ENCODE measurements at regions not wholly inside any gene's neighbourhood (a gene's known extent, or its start where the extent isn't known, plus 50 kb on each side); places are given as distances from the start of the nearest gene placed in this dataset.

DNA sequence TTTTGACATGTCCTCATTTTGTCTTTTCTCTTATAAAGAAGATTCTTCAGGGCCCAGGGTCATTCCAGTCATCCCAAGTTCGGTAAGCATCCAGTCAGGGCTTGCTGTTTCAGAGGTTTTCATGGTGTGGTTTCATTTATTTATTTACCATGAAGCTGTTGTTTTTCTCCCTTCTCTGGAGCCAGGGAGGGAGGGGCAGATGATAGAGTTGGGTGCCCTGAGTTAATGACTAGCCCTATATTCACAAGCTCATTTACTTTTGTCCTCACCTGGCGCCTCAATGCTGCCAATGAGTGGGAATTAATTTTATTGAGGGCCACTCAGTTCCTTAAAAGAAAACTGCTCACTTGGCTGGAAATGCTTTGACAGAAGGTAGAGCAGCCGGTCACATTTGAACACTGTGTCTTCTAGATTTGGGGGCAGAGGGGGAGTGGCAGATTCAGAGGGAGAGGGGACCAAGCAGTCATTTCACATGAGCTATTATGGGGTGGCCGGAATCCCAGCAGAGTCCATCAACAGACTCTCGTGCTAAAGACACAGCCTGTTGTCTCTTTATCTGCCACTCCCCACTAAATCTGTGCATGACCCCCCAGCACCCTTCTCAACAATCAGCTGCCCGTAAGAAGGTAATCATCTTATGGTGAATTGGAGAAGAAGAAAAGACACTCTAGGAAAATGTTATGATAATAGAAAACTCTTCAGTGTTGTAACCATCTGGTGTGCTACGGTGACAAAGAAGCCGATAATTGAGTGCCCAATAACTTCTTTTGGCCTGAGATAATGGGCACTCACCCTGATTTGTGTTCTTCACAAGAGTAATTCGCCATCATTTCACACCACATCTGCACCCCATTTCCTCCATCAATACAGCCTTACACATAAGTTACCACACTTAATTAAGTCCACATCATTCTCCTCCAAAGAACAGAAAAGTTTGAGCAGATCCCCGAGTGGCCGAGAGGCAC, 573.5 kb upstream of the JAG1 start:
- H3K4me1 ChIP-seq (ENCODE audit: insufficient read depth, low read length): peaks cover 13% of the 10 kb centered on the region; the same call in 1 of the 2 replicates
- no peaks in the 10 kb centered on the region for H3K36me3 ChIP-seq (ENCODE audit: insufficient read depth, low read length)
- H3K9ac ChIP-seq (ENCODE audit: low read depth, low read length): no peak overlapping the region
- H3K9me3 ChIP-seq (ENCODE audit: control insufficient read depth, insufficient read depth, low read length): no peaks in the 10 kb centered on the region

DNA sequence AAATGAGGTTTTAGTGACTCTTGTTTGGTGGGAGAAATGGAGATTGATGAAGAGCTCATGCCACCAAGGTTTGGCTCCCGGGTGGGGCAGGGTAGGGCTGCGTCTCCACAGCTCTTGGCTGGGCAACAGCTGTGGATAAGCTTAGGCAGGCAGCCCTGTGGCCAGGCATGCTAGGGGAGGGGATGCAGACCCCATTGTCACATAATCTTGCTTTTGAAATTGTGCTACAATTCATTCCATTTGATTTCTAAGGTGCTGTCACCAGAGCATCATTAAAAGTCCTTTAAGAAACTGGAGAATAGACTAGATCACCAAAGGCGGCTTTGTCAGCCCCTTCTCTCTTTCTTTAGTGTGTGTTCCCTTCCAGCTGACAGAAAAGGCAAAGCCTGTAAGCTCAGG, 574.2 kb upstream of the JAG1 start:
- H3K9ac ChIP-seq (ENCODE audit: low read depth, low read length): no peak overlapping the region
- H3K36me3 ChIP-seq (ENCODE audit: insufficient read depth, low read length): no peaks in the 10 kb centered on the region
- H3K9me3 ChIP-seq (ENCODE audit: control insufficient read depth, insufficient read depth, low read length): no peaks in the 10 kb centered on the region

DNA sequence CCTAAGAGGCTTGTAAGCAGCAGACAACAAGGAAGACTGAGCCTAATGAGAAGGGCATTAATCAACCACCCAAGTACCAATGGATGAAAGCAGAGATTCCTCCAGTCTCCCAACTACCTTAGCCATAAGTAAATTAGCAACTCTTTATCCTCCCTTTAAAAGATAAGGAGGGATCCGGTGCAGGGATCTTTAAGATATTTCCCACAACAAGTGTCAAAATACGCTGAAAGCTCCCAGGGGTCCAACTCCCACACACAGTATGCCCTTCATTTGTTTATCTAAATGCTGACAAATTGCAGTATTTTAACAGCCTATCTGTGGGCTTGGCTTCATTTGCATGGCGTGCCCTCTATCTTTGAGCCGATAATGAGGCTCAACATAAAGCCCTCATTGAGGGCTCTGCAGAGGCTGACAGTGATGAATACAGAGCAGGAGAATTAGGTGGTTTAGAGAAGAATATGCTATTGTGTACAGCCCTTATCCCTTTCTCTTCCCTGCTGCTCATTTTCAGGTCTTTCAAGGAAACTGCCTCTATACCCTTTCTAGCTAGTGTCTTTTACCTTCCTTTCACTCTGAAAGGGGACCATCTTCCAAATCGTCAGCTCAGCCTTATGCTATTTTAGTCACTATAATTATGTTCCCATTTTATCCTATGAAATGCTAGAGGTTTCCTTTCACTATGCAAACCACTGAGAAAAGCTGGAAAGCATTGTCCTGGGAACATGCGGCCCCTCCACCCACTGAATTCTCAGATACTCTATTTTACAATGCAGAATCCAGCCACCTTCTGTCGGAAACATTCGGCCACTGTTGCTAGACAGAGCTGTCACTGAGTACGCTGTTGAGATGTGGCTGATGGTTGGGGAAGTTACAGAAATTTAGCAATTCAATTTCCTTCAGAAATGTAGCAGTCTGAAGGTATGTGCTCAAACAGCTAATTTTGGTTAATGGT, 575.2 kb upstream of the JAG1 start:
- Histone ChIP-seq H3K36me3 (ENCODE audit: insufficient read depth, low read length) (no peaks in the 10 kb centered on the region), H3K4me1 (ENCODE audit: insufficient read depth, low read length) (peaks cover 13% of the 10 kb centered on the region; the same call in 1 of the 2 replicates), H3K9me3 (ENCODE audit: control insufficient read depth, insufficient read depth, low read length) (peaks cover 4% of the 10 kb centered on the region; the same call in 1 of the 2 replicates), H3K9ac (ENCODE audit: low read depth, low read length) (no peak overlapping the region)

More for the DNA sequence above, 574.2 kb upstream of the JAG1 start:
- peaks cover 13% of the 10 kb centered on the region; the same call in 1 of the 2 replicates for H3K4me1 ChIP-seq (ENCODE audit: insufficient read depth, low read length)

DNA sequence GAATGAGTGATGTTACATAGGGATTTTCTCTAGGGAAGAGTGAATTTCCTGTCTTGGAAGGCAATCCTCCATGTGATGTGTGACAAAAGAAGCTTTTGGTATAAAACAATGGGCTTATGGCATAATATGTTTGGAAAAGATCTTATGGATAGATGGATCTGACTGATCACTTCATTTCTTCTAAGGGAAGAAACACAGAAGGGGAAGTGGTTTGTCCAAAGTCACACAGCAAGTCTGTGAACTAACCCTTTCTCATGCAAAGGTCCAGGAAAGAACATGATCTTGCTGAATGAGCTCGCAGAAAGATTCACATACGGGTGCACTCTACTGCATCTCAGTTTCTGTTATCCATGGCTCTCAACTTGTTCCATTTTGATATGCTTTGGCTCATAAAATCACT, 575.9 kb upstream of the JAG1 start:
- Histone ChIP-seq H3K36me3 (ENCODE audit: insufficient read depth, low read length) (no peaks in the 10 kb centered on the region), H3K9me3 (ENCODE audit: control insufficient read depth, insufficient read depth, low read length) (peaks cover 6% of the 10 kb centered on the region; the same call in 1 of the 2 replicates), H3K9ac (ENCODE audit: low read depth, low read length) (no peak overlapping the region), H3K4me1 (ENCODE audit: insufficient read depth, low read length) (peaks cover 13% of the 10 kb centered on the region; the same call in 1 of the 2 replicates)

DNA sequence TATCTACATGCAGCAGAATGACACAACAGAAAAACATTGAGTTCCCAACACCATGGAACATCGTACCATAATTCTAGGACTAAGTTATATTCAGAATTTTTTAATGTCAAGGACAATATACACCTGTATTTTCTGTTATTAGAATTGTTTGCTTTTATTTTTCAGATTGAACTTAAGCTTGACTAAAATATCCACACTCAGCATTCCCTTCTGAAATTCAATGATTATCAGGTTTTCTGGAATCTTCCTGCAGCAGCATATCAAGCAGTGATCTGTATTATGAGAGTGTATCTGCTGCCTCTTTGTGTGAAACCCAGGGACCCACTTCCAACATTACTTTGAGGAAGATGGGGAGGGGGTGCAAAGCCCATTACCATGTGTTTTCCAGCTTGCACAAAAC, 578.6 kb upstream of the JAG1 start:
- H3K4me1 ChIP-seq (ENCODE audit: insufficient read depth, low read length): peaks cover 13% of the 10 kb centered on the region; the same call in 1 of the 2 replicates
- H3K9me3 ChIP-seq (ENCODE audit: control insufficient read depth, insufficient read depth, low read length): peaks cover 11% of the 10 kb centered on the region
- H3K36me3 ChIP-seq (ENCODE audit: insufficient read depth, low read length): no peaks in the 10 kb centered on the region
- no peak overlapping the region for H3K9ac ChIP-seq (ENCODE audit: low read depth, low read length)

DNA sequence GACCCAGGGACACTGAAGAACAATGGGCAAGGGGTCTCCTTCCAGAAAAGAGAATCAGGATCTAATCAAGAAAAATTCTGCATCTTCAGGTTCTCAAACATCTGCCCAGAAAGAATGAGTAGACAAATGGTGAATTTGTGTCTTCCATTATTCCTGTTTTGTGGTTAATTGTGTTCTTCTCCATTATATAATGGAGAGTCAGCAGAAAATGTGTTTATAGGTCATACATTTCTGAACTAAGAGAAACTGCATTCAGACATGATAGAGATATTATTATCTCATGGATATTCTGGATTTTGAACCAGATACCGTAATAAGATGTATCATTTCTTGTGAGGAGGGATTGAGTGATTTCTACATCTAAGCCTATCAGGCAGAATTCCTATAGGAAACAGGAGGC, 581.7 kb upstream of the JAG1 start:
- H3K9me3 ChIP-seq (ENCODE audit: control insufficient read depth, insufficient read depth, low read length): peaks cover 11% of the 10 kb centered on the region
- no peaks in the 10 kb centered on the region for H3K36me3 ChIP-seq (ENCODE audit: insufficient read depth, low read length)
- no peaks in the 10 kb centered on the region for H3K4me1 ChIP-seq (ENCODE audit: insufficient read depth, low read length)
- H3K9ac ChIP-seq (ENCODE audit: low read depth, low read length): no peak overlapping the region

- Histone ChIP-seq H3K9ac (ENCODE audit: low read depth, low read length) (no peak overlapping the region), H3K36me3 (ENCODE audit: insufficient read depth, low read length) (no peaks in the 10 kb centered on the region), H3K9me3 (ENCODE audit: control insufficient read depth, insufficient read depth, low read length) (peaks cover 11% of the 10 kb centered on the region), H3K4me1 (ENCODE audit: insufficient read depth, low read length) (no peaks in the 10 kb centered on the region)
Measured at GRCh38 chr20:11255860-11256259, 582.1 kb upstream of the JAG1 start.

- no peaks in the 10 kb centered on the region for H3K4me1 ChIP-seq (ENCODE audit: insufficient read depth, low read length)
- no peak overlapping the region for H3K9ac ChIP-seq (ENCODE audit: low read depth, low read length)
- no peaks in the 10 kb centered on the region for H3K36me3 ChIP-seq (ENCODE audit: insufficient read depth, low read length)
- H3K9me3 ChIP-seq (ENCODE audit: control insufficient read depth, insufficient read depth, low read length): no peaks in the 10 kb centered on the region
Measured at GRCh38 chr20:11260611-11261010, 586.8 kb upstream of the JAG1 start.

DNA sequence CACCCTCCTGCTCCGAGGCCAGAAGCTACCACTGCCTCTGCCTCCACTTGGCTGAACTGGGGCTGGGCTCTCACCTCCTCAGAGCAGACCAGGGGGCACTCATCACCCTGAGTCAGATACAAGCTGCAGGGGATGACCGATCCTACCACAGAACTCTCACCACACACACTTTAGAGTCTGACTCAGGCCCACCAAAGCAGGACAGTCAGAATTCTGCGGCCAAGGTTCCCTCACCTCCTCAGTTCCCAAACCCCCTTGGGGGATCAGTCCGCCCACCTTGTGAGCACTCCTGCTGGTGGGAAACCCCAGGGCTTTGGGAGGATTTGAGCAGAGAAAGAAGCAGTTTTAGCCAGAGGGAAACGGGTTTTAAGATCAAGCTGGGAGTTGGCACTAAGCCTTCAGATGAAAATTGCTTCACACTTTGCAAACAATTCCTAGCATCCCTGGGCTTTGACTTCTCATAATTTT, 587.8 kb upstream of the JAG1 start:
- H3K9ac ChIP-seq (ENCODE audit: low read depth, low read length): no peak overlapping the region
- H3K4me1 ChIP-seq (ENCODE audit: insufficient read depth, low read length): peaks cover 4% of the 10 kb centered on the region; the same call in 1 of the 2 replicates
- H3K36me3 ChIP-seq (ENCODE audit: insufficient read depth, low read length): no peaks in the 10 kb centered on the region
- no peaks in the 10 kb centered on the region for H3K9me3 ChIP-seq (ENCODE audit: control insufficient read depth, insufficient read depth, low read length)

DNA sequence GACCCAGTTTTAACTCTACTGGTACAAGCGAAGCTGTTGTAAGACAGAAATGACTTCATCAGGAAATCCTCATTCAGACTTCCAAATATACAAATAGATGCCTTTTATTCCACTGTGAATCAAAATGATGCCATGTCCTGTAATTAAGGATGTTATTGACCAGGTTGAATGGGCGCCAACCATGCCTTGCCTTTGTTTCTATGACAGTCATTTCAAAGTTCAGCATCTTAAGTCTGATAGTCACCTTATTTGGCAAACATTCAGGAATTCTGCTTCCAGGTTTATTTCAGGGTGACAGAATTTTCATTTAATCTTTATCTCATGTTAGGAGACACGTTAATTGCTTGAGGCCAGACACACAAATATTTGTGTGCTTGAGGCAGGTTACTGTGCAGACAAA, 592.8 kb upstream of the JAG1 start:
- Histone ChIP-seq H3K9ac (ENCODE audit: low read depth, low read length) (no peak overlapping the region), H3K4me1 (ENCODE audit: insufficient read depth, low read length) (peaks cover 30% of the 10 kb centered on the region), H3K9me3 (ENCODE audit: control insufficient read depth, insufficient read depth, low read length) (no peaks in the 10 kb centered on the region)

GRCh38 chr20:11267131-11267761, 593.4 kb upstream of the JAG1 start:
- Histone ChIP-seq H3K4me1 (ENCODE audit: insufficient read depth, low read length) (peaks cover 37% of the 10 kb centered on the region), H3K9me3 (ENCODE audit: control insufficient read depth, insufficient read depth, low read length) (no peaks in the 10 kb centered on the region), H3K9ac (ENCODE audit: low read depth, low read length) (no peak overlapping the region; the same call in 1 of the 2 replicates), H3K36me3 (ENCODE audit: insufficient read depth, low read length) (no peaks in the 10 kb centered on the region)

More for the DNA sequence above, 592.8 kb upstream of the JAG1 start:
- no peaks in the 10 kb centered on the region for H3K36me3 ChIP-seq (ENCODE audit: insufficient read depth, low read length)

DNA sequence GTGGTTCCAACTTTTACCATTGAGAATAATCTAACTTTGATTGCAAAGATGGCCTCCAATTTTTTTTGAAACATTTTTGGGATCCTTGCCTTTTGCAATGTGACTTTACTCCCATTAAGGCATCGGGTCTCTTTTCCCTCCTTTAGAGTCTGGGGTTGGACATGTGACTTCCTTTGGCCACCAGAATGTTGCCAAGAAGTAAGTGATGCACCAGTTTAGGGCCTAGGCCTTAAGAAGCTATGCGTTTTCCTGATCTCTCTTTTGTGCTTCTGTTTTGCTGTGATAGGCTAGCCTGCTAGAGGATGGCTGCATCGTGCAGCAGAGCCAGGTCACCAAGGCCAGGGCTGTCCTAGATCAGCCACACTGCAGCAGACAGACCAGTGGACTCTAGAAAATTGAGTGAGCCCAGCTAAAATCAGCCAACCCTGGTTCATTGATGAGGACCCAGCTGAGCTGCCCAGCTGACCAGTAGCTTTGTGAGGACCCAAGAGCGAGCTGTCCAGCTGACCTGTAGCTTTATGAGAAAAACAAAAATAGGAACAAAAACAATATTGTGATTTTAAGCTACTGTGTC, 594.0 kb upstream of the JAG1 start:
- Histone ChIP-seq H3K9me3 (ENCODE audit: control insufficient read depth, insufficient read depth, low read length) (no peaks in the 10 kb centered on the region), H3K4me1 (ENCODE audit: insufficient read depth, low read length) (peaks cover 37% of the 10 kb centered on the region), H3K36me3 (ENCODE audit: insufficient read depth, low read length) (no peaks in the 10 kb centered on the region), H3K9ac (ENCODE audit: low read depth, low read length) (no peak overlapping the region)

DNA sequence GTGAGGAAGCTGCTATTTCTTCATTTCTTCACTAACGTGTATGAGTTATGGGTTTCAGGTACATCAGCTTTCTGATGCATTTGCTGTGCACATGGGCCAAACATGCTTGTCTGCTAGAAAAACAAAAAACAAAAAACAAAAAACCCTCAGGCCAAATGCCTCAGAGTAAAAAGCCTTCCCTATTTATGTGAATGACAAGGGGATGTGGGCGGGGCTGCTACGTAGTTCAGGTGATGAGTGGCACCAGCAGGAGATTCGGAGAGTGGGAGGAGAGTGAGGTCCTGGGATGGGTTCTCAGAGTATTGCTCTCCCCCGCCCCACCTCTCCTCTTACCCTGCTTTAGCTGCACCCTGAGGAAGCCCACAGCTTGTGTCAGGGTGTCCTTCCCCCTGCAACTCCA, 596.8 kb upstream of the JAG1 start:
- no peaks in the 10 kb centered on the region for H3K9me3 ChIP-seq (ENCODE audit: control insufficient read depth, insufficient read depth, low read length)
- no peaks in the 10 kb centered on the region for H3K36me3 ChIP-seq (ENCODE audit: insufficient read depth, low read length)
- H3K9ac ChIP-seq (ENCODE audit: low read depth, low read length): no peak overlapping the region
- H3K4me1 ChIP-seq (ENCODE audit: insufficient read depth, low read length): peaks cover 40% of the 10 kb centered on the region
